ENCODE measurements at regions not wholly inside any gene's neighbourhood (a gene's known extent, or its start where the extent isn't known, plus 50 kb on each side); places are given as distances from the start of the nearest gene placed in this dataset.

DNA sequence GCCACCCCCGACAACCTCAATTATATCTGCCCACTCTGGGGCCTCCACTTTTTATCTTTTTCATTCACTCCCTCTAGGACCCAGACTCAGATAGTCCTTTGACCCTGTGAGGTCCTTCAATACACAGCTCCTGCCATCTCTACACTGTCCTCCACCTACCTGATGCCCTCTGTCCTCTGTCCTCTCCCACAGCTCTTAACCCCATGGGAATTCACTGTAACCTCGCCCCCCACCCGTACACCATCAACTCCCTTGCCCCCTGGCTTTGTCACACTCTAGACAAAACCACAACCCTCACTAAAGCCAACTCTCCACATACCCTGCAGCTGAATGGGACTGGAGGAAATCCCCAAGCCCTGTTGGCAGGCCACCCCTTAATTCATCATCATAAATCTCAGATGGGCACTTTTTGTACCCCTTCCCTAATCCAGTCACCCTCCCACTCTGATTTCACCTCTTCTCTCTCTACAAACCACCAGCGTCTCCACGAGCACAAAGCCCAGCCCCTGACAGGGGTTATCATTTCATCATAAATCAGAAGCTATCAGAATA, 52.3 kb upstream of the ENPP6 start:
- Histone ChIP-seq H4K8ac (ENCODE audit: extremely low read depth, insufficient read depth, low read length) (no peak overlapping the region), H3K14ac (ENCODE audit: insufficient read length) (no peak overlapping the region), H4K91ac (replicated peaks; ENCODE audit: insufficient read length, low read length) (peak overlapping the region; percentile 63), H3K27ac (ENCODE audit: low read depth, low read length) (no peak overlapping the region), H3K79me2 (ENCODE audit: control insufficient read depth in 1 of 2, insufficient read depth in 2 of 2, low read length in 2 of 2) (no peaks in the 10 kb centered on the region), H3K18ac (ENCODE audit: extremely low read depth, low read length) (no peak overlapping the region), H3K4me2 (ENCODE audit: insufficient read depth in 1 of 2, low read depth in 2 of 2, low read length in 2 of 2) (no peak overlapping the region), H3K79me1 (ENCODE audit: low read depth, low read length) (no peaks in the 10 kb centered on the region), H3K27me3 (replicated peaks in 1 of 4; ENCODE audit: control insufficient read depth in 3 of 4, extremely low read depth in 1 of 4, insufficient read depth in 3 of 4, low read length in 3 of 4) (no peaks in the 10 kb centered on the region), H2BK12ac (ENCODE audit: low read depth, low read length) (no peak overlapping the region), H4K20me1 (replicated peaks in 1 of 2; ENCODE audit: control insufficient read depth in 1 of 2, insufficient read depth in 2 of 2, low read length in 2 of 2) (no peaks in the 10 kb centered on the region), H2BK5ac (ENCODE audit: low read depth, low read length) (no peak overlapping the region), H3K4me1 (replicated peaks in 1 of 4; ENCODE audit: control insufficient read depth in 3 of 4, insufficient read depth in 4 of 4, low read length in 3 of 4) (peaks cover 0 to 5% (median 0%) of the 10 kb centered on the region in 4 experiments; a peak in 3 of 7 replicates), H2BK15ac (ENCODE audit: low read length) (no peak overlapping the region), H3K56ac (replicated peaks; ENCODE audit: insufficient read length, low read depth, low read length) (no peak overlapping the region), H2BK20ac (ENCODE audit: low read length) (no peak overlapping the region), H2AFZ (ENCODE audit: low read length) (no peak overlapping the region), H3K9me3 (ENCODE audit: insufficient read depth in 2 of 2, low read depth in 1 of 2, low read length in 1 of 2) (no peaks in the 10 kb centered on the region), H3K4ac (replicated peaks; ENCODE audit: insufficient read length, low read depth, low read length) (no peak overlapping the region), H3K23ac (ENCODE audit: insufficient read length) (no peak overlapping the region), H2BK120ac (replicated peaks; ENCODE audit: low read depth, low read length) (no peak overlapping the region), H3K23me2 (ENCODE audit: low read depth, low read length) (peaks cover 3% of the 10 kb centered on the region; the same call in 1 of the 2 replicates), H3K36me3 (ENCODE audit: control insufficient read depth in 2 of 4, insufficient read depth in 4 of 4, low read length in 3 of 4) (no peaks in the 10 kb centered on the region), H3K4me3 (ENCODE audit: extremely low read depth in 1 of 4, insufficient read depth in 2 of 4, low read depth in 3 of 4, low read length in 4 of 4) (no peak overlapping the region), H4K5ac (ENCODE audit: insufficient read length, low read depth, low read length) (no peak overlapping the region), H3K9ac (replicated peaks in 1 of 4; ENCODE audit: extremely low read depth in 1 of 4, low read depth in 3 of 4, low read length in 3 of 4) (no peak overlapping the region), H2AK5ac (ENCODE audit: low read depth, low read length) (no peak overlapping the region)
- POLR2A ChIA-PET (ENCODE audit: partially characterized antibody): no interaction called here
- TF ChIP-seq CTBP2 (IDR thresholded peaks at IDR 0.05; ENCODE audit: borderline replicate concordance, insufficient read depth, insufficient read length, low read length): no peak
- no peak for TF ChIP-seq BCL11A (IDR thresholded peaks at IDR 0.05; ENCODE audit: low read depth in 2 of 2, low read length in 2 of 2)
- whole genome bisulfite sequencing, 2 experiments (ENCODE audit: extremely low coverage in 1 of 2, insufficient coverage in 1 of 2, insufficient read length in 1 of 2, insufficient replicate concordance in 2 of 2, low coverage in 1 of 2, low lambda C conversion rate in 2 of 2, missing lambda C conversion rate in 1 of 2): 73% methylated on average over 5 of the region's 5 CpGs; no CpG with 5 or more reads in 1 of the 2 experiments
- FAIRE-seq (no peak), DNase-seq (ENCODE audit: low read depth in 1 of 2, low spot score in 2 of 2) (no peak)
- CTCF ChIA-PET (ENCODE audit: partially characterized antibody): interaction anchor here (0.6 to 2.6 kb wide), 6 partner anchors 9 to 884 kb away, joined by 3 to 8 read pairs (median 4); no protein-coding TSS in a partner anchor
